ENCODE measurements at regions not wholly inside any gene's neighbourhood (a gene's known extent, or its start where the extent isn't known, plus 50 kb on each side); places are given as distances from the start of the nearest gene placed in this dataset.

DNA sequence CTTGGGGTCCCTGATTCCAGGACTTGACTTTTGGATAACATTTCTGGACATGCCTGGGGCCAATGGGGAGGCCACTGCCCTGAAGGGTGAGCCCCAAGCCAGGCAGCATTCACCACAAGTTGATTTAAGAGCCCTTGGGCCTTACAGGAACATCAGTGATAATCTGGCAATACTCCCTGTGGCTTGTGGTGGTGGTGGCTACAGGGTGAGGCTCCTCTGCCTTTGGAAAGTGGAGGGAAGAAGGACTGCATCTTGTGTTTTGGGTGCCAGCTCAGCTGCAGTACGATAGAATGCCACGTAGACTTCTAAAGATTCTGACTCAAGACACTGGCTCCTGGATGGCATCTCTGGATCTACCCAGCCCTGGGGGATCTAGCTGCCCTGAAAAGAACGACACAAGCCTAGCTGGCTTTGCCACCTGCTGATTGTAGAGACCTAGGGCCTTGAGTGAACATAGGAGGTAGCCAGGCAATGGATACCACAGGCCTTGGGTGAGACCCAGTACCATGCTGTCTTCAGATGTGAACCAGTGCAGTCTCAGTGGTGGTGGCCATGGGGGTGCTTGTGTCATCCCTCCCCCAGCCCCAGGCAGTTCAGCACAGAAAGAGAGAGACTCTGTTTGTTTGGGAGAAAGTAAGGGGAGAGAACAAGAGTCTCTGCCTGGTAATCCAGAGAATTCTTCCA lies 79.0 kb upstream of the DAP start:
- no peak overlapping the region for H3K27ac Mint-ChIP-seq
- no peaks in the 10 kb centered on the region for H3K4me1 Mint-ChIP-seq
- no peaks in the 10 kb centered on the region for H3K36me3 Mint-ChIP-seq (ENCODE audit: low read depth)
- DNase-seq = no peak
- H3K4me3 Mint-ChIP-seq = no peak overlapping the region
- POLR2A ChIA-PET = no interaction called here
- ATAC-seq = no peak
- no peaks in the 10 kb centered on the region for H3K9me3 Mint-ChIP-seq (ENCODE audit: low read depth)
- CTCF ChIA-PET = no interaction called here
- intact Hi-C loops (cut with DNase I, micrococcal nuclease) = no loop called here
- H3K27me3 Mint-ChIP-seq = peaks cover 10% of the 10 kb centered on the region

DNA sequence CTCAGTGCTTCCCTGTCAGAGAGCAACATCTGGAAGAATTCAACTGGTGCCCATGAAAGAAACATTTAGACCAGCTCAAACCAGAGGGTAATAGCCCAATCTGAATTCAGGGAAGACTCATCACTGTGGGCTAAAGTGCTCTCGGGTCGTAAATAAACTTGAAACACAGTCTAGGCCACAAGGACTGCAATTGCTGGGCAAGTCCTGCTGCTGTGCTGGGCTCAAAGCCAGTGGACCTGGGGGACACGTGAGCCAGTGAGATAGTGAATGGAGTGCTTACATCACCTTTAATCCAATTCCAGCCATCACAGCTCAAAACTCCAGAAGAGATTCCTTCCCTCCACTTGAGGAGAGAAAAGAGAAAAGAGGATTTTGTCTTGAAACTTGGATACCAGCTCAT lies 78.1 kb upstream of the DAP start:
- no peak overlapping the region for H3K27ac Mint-ChIP-seq
- H3K27me3 Mint-ChIP-seq = peaks cover 6% of the 10 kb centered on the region
- H3K4me1 Mint-ChIP-seq = no peaks in the 10 kb centered on the region

DNA sequence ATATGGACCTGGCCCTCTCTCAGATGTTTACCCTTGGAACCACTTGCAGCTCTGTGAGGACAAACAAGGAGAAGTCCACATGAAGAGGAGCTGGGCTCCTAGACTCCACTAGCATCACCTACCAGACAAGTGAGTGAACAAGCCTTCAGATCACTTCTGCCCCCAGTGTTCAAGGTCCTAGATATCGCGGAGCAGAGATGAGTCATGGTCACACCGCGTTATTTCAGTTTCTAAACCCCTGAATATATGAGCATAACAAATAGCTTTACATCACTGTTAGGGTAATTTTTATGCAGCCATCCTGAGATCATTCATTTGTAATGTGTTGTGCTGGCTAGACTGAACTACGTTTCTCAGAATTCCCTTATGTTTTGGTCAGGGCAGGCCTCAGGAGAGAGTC lies 77.0 kb upstream of the DAP start:
- DNase-seq (no peak), ATAC-seq (peak; percentile 36)
- Mint-ChIP-seq H3K9me3 (ENCODE audit: low read depth) (no peaks in the 10 kb centered on the region), H3K27ac (no peak overlapping the region), H3K27me3 (peaks cover 6% of the 10 kb centered on the region), H3K36me3 (ENCODE audit: low read depth) (no peaks in the 10 kb centered on the region), H3K4me3 (no peak overlapping the region), H3K4me1 (no peaks in the 10 kb centered on the region)
- ChIA-PET POLR2A (no interaction called here), CTCF (no interaction called here)
- intact Hi-C loops (cut with DNase I, micrococcal nuclease) = no loop called here

More for the DNA sequence above, 78.1 kb upstream of the DAP start:
- intact Hi-C loops (cut with DNase I, micrococcal nuclease) = no loop called here
- POLR2A ChIA-PET = no interaction called here
- no peak for ATAC-seq
- H3K9me3 Mint-ChIP-seq (ENCODE audit: low read depth) = no peaks in the 10 kb centered on the region
- H3K4me3 Mint-ChIP-seq = no peak overlapping the region
- CTCF ChIA-PET = interaction anchor here (0.6 kb wide), 1 partner anchor 463 kb away, joined by 4 read pairs; no protein-coding TSS in a partner anchor
- H3K36me3 Mint-ChIP-seq (ENCODE audit: low read depth) = no peaks in the 10 kb centered on the region
- no peak for DNase-seq

DNA sequence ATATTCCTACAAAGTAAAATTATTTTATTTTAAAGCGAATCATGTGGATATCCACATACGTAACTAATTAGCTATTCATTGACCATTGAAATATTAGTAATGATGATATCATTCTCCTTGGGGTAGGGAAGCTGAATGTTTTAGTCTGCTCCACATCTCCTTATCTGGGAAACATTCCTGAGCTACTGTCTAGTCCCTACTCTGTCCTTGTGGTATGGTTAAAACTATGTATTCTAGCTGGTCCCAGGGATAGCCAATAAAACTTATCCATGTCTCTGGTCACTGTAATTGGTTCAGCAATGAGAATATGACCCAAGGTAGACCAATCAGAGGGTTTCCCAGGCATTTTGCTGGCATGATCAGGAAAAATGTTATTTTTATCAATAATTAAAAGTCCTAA lies 76.0 kb upstream of the DAP start:
- H3K9me3 Mint-ChIP-seq (ENCODE audit: low read depth) = no peaks in the 10 kb centered on the region
- intact Hi-C loops (cut with DNase I, micrococcal nuclease) = no loop called here
- DNase-seq (no peak), ATAC-seq (no peak)
- H3K4me3 Mint-ChIP-seq = no peak overlapping the region
- H3K27ac Mint-ChIP-seq = no peak overlapping the region
- CTCF ChIA-PET = interaction anchor here (0.7 to 1.4 kb wide), 4 partner anchors 14 to 27 kb away, joined by 3 to 7 read pairs (median 3); no protein-coding TSS in a partner anchor
- H3K4me1 Mint-ChIP-seq = no peaks in the 10 kb centered on the region
- H3K27me3 Mint-ChIP-seq = peaks cover 6% of the 10 kb centered on the region
- POLR2A ChIA-PET = no interaction called here
- no peaks in the 10 kb centered on the region for H3K36me3 Mint-ChIP-seq (ENCODE audit: low read depth)

DNA sequence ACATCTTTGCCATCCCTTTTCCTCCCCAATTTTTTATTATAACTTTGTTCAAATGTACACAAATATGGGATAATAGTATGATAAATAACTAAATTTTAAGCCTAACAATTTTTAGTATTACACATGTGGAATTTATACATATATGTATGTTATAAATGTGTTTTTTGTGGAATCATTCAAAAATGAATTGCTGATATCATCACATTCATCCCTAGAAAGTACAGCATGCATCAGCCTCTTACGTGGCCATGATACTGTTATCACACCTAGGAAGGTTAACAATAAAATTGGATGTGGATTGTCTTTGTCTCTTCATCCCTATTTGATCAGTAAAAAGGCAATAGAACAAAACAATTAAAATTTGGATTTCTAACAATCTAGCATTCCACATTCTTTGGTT lies 73.7 kb upstream of the DAP start:
- H3K4me3 Mint-ChIP-seq = no peak overlapping the region
- ChIA-PET POLR2A (no interaction called here), CTCF (interaction anchor here (0.7 to 1.1 kb wide), 2 partner anchors 78 to 207 kb away, joined by 3 to 4 read pairs; no protein-coding TSS in a partner anchor)
- intact Hi-C loops (cut with DNase I, micrococcal nuclease) = no loop called here
- H3K27me3 Mint-ChIP-seq = peaks cover 6% of the 10 kb centered on the region
- H3K36me3 Mint-ChIP-seq (ENCODE audit: low read depth) = no peaks in the 10 kb centered on the region
- H3K9me3 Mint-ChIP-seq (ENCODE audit: low read depth) = no peaks in the 10 kb centered on the region
- DNase-seq (no peak), ATAC-seq (no peak)
- H3K4me1 Mint-ChIP-seq = no peaks in the 10 kb centered on the region
- H3K27ac Mint-ChIP-seq = no peak overlapping the region

DNA sequence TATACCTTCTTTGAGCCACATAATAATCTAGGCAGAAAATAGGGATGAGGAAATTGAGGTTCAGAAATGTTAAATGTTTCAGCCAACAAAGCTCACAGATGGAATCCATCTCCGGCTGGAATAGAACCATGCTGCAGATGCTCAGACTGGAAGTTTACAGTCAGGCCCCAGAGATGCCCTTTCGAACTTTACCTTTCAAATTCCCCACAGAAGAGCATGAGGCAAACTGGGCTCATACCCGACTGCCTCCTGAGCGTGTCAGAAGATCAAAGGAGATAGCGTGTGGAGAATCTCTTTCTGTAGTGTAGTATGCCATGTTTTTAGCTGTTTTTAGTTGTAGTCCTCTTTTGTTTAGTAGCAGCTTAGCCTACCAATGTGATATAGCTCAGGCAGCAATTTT lies 72.0 kb upstream of the DAP start:
- intact Hi-C loops (cut with DNase I, micrococcal nuclease) = no loop called here
- H3K27me3 Mint-ChIP-seq = peaks cover 3% of the 10 kb centered on the region
- no peak for ATAC-seq
- no peaks in the 10 kb centered on the region for H3K4me1 Mint-ChIP-seq
- CTCF ChIA-PET = no interaction called here
- no peak overlapping the region for H3K27ac Mint-ChIP-seq
- POLR2A ChIA-PET = no interaction called here
- no peaks in the 10 kb centered on the region for H3K36me3 Mint-ChIP-seq (ENCODE audit: low read depth)
- no peak overlapping the region for H3K4me3 Mint-ChIP-seq
- no peaks in the 10 kb centered on the region for H3K9me3 Mint-ChIP-seq (ENCODE audit: low read depth)
- no peak for DNase-seq

DNA sequence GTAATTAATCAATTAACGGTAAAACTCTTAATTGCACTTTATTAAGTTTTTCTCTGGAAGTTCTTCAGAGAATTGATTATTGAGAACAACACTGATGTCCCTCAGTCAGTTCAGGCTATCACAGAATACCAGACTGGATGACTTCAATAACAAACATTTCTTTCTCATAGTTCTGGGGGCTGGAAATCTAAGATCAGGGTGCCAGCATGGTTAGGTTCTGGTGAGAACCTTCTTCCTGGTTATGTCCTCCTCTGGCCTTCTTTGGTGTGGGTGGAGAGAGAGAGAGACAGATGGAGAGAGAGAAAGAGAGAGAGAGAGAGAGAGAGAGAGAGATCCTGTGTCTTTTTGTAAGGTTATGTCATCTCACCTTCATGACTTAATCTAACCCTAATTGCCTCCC lies 71.4 kb upstream of the DAP start:
- Mint-ChIP-seq H3K9me3 (ENCODE audit: low read depth) (no peaks in the 10 kb centered on the region), H3K4me3 (no peak overlapping the region), H3K36me3 (ENCODE audit: low read depth) (no peaks in the 10 kb centered on the region), H3K4me1 (no peaks in the 10 kb centered on the region), H3K27ac (no peak overlapping the region), H3K27me3 (no peaks in the 10 kb centered on the region)
- no peak for ATAC-seq
- no peak for DNase-seq
- ChIA-PET POLR2A (no interaction called here), CTCF (no interaction called here)
- intact Hi-C loops (cut with DNase I, micrococcal nuclease) = no loop called here

DNA sequence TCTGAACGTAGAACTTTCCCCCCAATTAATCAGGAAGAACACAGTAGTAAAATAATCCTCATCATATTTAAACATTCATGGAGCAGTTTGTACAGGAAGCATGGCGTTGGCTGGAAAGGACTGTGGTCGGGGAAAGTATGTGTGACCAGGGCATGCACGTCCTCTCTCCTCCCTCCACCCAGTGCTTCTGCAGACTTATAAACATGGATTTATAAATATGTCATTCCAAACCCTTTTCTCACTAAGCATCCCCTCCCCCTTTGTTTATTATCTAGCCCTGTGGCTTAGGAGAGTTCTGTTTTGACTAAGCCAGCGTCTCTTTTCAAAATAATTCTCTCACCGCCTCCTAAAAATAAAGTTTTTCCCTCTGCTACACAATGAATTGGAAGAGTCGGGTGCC lies 70.4 kb upstream of the DAP start:
- Mint-ChIP-seq H3K27ac (no peak overlapping the region), H3K4me1 (no peaks in the 10 kb centered on the region), H3K27me3 (no peaks in the 10 kb centered on the region), H3K9me3 (ENCODE audit: low read depth) (no peaks in the 10 kb centered on the region), H3K4me3 (no peak overlapping the region), H3K36me3 (ENCODE audit: low read depth) (no peaks in the 10 kb centered on the region)
- CTCF ChIA-PET = no interaction called here
- intact Hi-C loops (cut with DNase I, micrococcal nuclease) = no loop called here
- POLR2A ChIA-PET = no interaction called here
- DNase-seq (no peak), ATAC-seq (no peak)

DNA sequence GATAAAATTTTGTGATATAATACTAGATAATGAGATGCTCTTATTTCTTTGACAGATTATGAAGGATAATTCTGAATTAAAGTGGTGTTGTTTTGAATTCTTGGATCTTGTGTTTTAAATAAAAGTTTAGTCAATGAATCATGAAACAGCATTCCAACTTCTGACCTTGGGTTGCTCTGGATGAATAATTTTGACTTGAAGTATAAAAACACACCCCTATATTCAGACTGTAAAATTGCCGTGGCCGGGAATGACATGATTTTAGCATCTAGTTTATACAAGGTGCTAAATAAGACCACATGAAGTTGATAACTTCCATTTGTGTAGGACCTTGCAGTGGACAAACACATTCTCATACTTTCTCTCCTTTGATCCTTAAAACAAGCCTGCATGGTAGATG lies 67.2 kb upstream of the DAP start:
- intact Hi-C loops (cut with DNase I, micrococcal nuclease) = no loop called here
- Mint-ChIP-seq H3K27me3 (peaks cover 2% of the 10 kb centered on the region), H3K27ac (no peak overlapping the region), H3K9me3 (ENCODE audit: low read depth) (no peaks in the 10 kb centered on the region), H3K4me1 (no peaks in the 10 kb centered on the region), H3K36me3 (ENCODE audit: low read depth) (no peaks in the 10 kb centered on the region), H3K4me3 (no peak overlapping the region)
- no peak for DNase-seq
- ChIA-PET CTCF (interaction anchor here (1.3 kb wide), 1 partner anchor 13 kb away, joined by 4 read pairs; no protein-coding TSS in a partner anchor), POLR2A (no interaction called here)
- ATAC-seq = no peak

DNA sequence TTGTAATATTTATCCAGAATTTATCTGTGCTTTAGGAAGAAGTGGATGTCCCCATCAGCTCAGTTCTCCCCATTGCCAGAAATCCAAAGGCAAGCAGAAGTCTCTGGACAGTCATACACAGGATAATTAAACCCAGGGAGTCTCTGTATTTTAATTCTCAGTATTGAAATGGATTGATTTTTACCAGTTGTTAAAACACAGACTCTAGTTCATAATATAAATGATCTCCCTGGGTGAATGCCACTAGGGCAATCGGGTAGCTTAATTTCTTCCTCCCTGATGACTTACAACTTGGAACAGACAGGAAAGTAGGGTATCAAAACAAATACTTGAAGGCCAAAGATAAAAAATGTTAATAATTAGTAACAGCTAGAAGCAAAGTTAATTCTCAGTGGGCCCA lies 66.5 kb upstream of the DAP start:
- no peaks in the 10 kb centered on the region for H3K9me3 Mint-ChIP-seq (ENCODE audit: low read depth)
- no peaks in the 10 kb centered on the region for H3K4me1 Mint-ChIP-seq
- H3K27ac Mint-ChIP-seq = no peak overlapping the region
- POLR2A ChIA-PET = no interaction called here
- no peak for ATAC-seq
- intact Hi-C loops (cut with DNase I, micrococcal nuclease) = no loop called here
- CTCF ChIA-PET = interaction anchor here (0.6 to 1.3 kb wide), 3 partner anchors 9 to 125 kb away, joined by 3 to 4 read pairs (median 4); no protein-coding TSS in a partner anchor
- no peak overlapping the region for H3K4me3 Mint-ChIP-seq
- no peaks in the 10 kb centered on the region for H3K36me3 Mint-ChIP-seq (ENCODE audit: low read depth)
- H3K27me3 Mint-ChIP-seq = peaks cover 5% of the 10 kb centered on the region
- no peak for DNase-seq

DNA sequence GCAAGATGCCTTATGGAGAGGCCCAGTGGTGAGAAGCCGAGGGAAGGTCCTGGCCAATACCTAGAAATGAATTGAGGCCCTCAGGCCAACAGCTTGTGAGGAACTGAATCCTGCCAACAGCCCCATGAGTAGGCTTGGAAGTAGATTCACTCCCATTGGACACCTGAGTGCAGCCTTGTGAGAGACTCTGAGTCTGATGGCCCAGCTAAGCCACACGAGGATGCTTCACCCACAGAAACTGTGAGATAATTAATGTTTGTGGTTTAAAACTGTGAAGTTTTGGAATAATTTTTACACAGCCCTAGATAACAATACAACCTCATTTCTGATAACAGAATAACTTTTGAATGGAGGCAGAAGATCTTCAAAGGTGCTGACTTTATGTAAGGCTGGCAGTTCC lies 65.9 kb upstream of the DAP start:
- peaks cover 10% of the 10 kb centered on the region for H3K27me3 Mint-ChIP-seq
- no peak overlapping the region for H3K4me3 Mint-ChIP-seq
- intact Hi-C loops (cut with DNase I, micrococcal nuclease) = no loop called here
- no peak for ATAC-seq
- POLR2A ChIA-PET = no interaction called here
- H3K4me1 Mint-ChIP-seq = no peaks in the 10 kb centered on the region
- no peak for DNase-seq
- no peak overlapping the region for H3K27ac Mint-ChIP-seq
- CTCF ChIA-PET = interaction anchor here (0.6 to 1.3 kb wide), 3 partner anchors 8 to 124 kb away, joined by 3 to 4 read pairs (median 4); no protein-coding TSS in a partner anchor
- no peaks in the 10 kb centered on the region for H3K36me3 Mint-ChIP-seq (ENCODE audit: low read depth)
- H3K9me3 Mint-ChIP-seq (ENCODE audit: low read depth) = no peaks in the 10 kb centered on the region

DNA sequence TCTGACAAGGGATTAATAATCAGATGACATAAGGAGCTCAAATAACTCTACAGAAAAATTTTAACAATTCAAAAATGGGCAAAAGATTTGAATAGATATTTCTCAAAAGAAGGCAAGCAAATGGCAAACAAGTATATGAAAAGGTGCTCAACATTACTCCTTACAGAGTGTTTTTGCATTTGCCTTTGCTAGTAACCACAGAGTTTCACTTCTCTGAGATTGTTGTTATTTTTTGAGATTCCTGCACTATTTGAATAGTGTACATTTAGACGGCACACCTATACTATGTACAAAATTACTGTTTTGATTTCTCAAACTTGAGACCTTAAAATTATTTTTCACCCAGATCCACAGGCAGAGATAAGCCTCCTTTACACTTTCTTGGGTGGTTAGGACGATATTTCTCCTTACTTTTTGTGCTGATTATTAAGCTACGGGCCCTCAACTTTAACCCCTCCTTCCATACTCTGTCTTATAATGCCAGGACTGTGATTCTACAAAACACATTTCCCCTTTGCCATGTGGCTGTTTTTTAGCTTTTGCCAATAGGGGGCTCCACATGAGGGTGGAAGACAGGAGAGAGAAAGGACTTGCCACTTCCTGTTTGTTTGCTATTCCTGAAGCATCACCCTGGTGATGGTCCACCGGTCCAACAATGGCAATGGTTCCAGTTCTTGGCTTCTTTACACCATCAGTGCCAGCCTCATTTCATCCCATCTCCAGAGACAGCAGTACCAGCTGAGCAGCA lies 65.0 kb upstream of the DAP start:
- ChIA-PET POLR2A (no interaction called here), CTCF (no interaction called here)
- intact Hi-C loops (cut with DNase I, micrococcal nuclease) = no loop called here
- Mint-ChIP-seq H3K4me1 (no peaks in the 10 kb centered on the region), H3K9me3 (ENCODE audit: low read depth) (no peaks in the 10 kb centered on the region), H3K27me3 (peaks cover 14% of the 10 kb centered on the region), H3K36me3 (ENCODE audit: low read depth) (no peaks in the 10 kb centered on the region), H3K27ac (no peak overlapping the region), H3K4me3 (no peak overlapping the region)
- no peak for ATAC-seq
- no peak for DNase-seq
